ENCODE measurements at regions not wholly inside any gene's neighbourhood (a gene's known extent, or its start where the extent isn't known, plus 50 kb on each side); places are given as distances from the start of the nearest gene placed in this dataset.
"Not testable (repeated sequence)": the region's sequence is repeated elsewhere in the genome, so short reads cannot be mapped to it uniquely, and the experiment has no call there.

- H3K36me3 Mint-ChIP-seq (ENCODE audit: unreplicated experiment) = no peaks in the 10 kb centered on the region
- no peak for DNase-seq (ENCODE audit: extremely low spot score, unreplicated experiment)
- H3K9me3 Mint-ChIP-seq (ENCODE audit: unreplicated experiment) = no peaks in the 10 kb centered on the region
- H3K4me1 Mint-ChIP-seq (ENCODE audit: unreplicated experiment) = no peaks in the 10 kb centered on the region
- no peak for TF ChIP-seq CTCF (IDR thresholded peaks at IDR 0.05)
- H3K27me3 Mint-ChIP-seq (ENCODE audit: unreplicated experiment) = peaks cover 8% of the 10 kb centered on the region
- no peak overlapping the region for H3K4me3 Mint-ChIP-seq (ENCODE audit: unreplicated experiment)
- no peak overlapping the region for H3K27ac Mint-ChIP-seq (ENCODE audit: unreplicated experiment)
These were observed 188.8 kb upstream of the GLRA1 start for GRCh38 chr5:152113401-152113800.

GRCh38 chr5:152107220-152107619 lies 182.6 kb upstream of the GLRA1 start:
- no peak for TF ChIP-seq CTCF (IDR thresholded peaks at IDR 0.05)
- H3K36me3 Mint-ChIP-seq (ENCODE audit: unreplicated experiment) = no peaks in the 10 kb centered on the region
- H3K27me3 Mint-ChIP-seq (ENCODE audit: unreplicated experiment) = peaks cover 7% of the 10 kb centered on the region
- H3K27ac Mint-ChIP-seq (ENCODE audit: unreplicated experiment) = no peak overlapping the region
- no peak overlapping the region for H3K4me3 Mint-ChIP-seq (ENCODE audit: unreplicated experiment)
- no peak for DNase-seq (ENCODE audit: extremely low spot score, unreplicated experiment)
- H3K4me1 Mint-ChIP-seq (ENCODE audit: unreplicated experiment) = no peaks in the 10 kb centered on the region
- no peaks in the 10 kb centered on the region for H3K9me3 Mint-ChIP-seq (ENCODE audit: unreplicated experiment)

GRCh38 chr5:152106571-152106970 lies 181.9 kb upstream of the GLRA1 start:
- H3K27ac Mint-ChIP-seq (ENCODE audit: unreplicated experiment) = no peak overlapping the region
- H3K9me3 Mint-ChIP-seq (ENCODE audit: unreplicated experiment) = no peaks in the 10 kb centered on the region
- H3K4me3 Mint-ChIP-seq (ENCODE audit: unreplicated experiment) = no peak overlapping the region
- H3K36me3 Mint-ChIP-seq (ENCODE audit: unreplicated experiment) = no peaks in the 10 kb centered on the region
- DNase-seq (ENCODE audit: extremely low spot score, unreplicated experiment) = no peak
- peaks cover 7% of the 10 kb centered on the region for H3K27me3 Mint-ChIP-seq (ENCODE audit: unreplicated experiment)
- TF ChIP-seq CTCF (IDR thresholded peaks at IDR 0.05) = no peak
- H3K4me1 Mint-ChIP-seq (ENCODE audit: unreplicated experiment) = no peaks in the 10 kb centered on the region

- H3K9me3 Mint-ChIP-seq (ENCODE audit: unreplicated experiment) = no peaks in the 10 kb centered on the region
- no peak for DNase-seq (ENCODE audit: extremely low spot score, unreplicated experiment)
- no peak overlapping the region for H3K27ac Mint-ChIP-seq (ENCODE audit: unreplicated experiment)
- TF ChIP-seq CTCF (IDR thresholded peaks at IDR 0.05) = no peak
- H3K4me3 Mint-ChIP-seq (ENCODE audit: unreplicated experiment) = no peak overlapping the region
- no peaks in the 10 kb centered on the region for H3K36me3 Mint-ChIP-seq (ENCODE audit: unreplicated experiment)
- peaks cover 11% of the 10 kb centered on the region for H3K27me3 Mint-ChIP-seq (ENCODE audit: unreplicated experiment)
- H3K4me1 Mint-ChIP-seq (ENCODE audit: unreplicated experiment) = no peaks in the 10 kb centered on the region
These were observed 180.4 kb upstream of the GLRA1 start for GRCh38 chr5:152105085-152105484.

GRCh38 chr5:152104211-152104610 lies 179.6 kb upstream of the GLRA1 start:
- peaks cover 11% of the 10 kb centered on the region for H3K27me3 Mint-ChIP-seq (ENCODE audit: unreplicated experiment)
- TF ChIP-seq CTCF (IDR thresholded peaks at IDR 0.05) = no peak
- no peak overlapping the region for H3K4me3 Mint-ChIP-seq (ENCODE audit: unreplicated experiment)
- H3K4me1 Mint-ChIP-seq (ENCODE audit: unreplicated experiment) = no peaks in the 10 kb centered on the region
- H3K36me3 Mint-ChIP-seq (ENCODE audit: unreplicated experiment) = no peaks in the 10 kb centered on the region
- no peaks in the 10 kb centered on the region for H3K9me3 Mint-ChIP-seq (ENCODE audit: unreplicated experiment)
- no peak for DNase-seq (ENCODE audit: extremely low spot score, unreplicated experiment)
- H3K27ac Mint-ChIP-seq (ENCODE audit: unreplicated experiment) = no peak overlapping the region

- H3K4me3 Mint-ChIP-seq (ENCODE audit: unreplicated experiment); H3K9me3 Mint-ChIP-seq (ENCODE audit: unreplicated experiment); H3K27ac Mint-ChIP-seq (ENCODE audit: unreplicated experiment); H3K4me1 Mint-ChIP-seq (ENCODE audit: unreplicated experiment); H3K36me3 Mint-ChIP-seq (ENCODE audit: unreplicated experiment); DNase-seq (ENCODE audit: extremely low spot score, unreplicated experiment): not testable (repeated sequence)
- peaks cover 11% of the 10 kb centered on the region for H3K27me3 Mint-ChIP-seq (ENCODE audit: unreplicated experiment)
These were observed 178.3 kb upstream of the GLRA1 start for GRCh38 chr5:152102908-152103307.

All from osteocyte (in vitro differentiated cells).